ENCODE measurements at regions not wholly inside any gene's neighbourhood (a gene's known extent, or its start where the extent isn't known, plus 50 kb on each side); places are given as distances from the start of the nearest gene placed in this dataset.

GRCh38 chr18:78296166-78296565 is 683.5 kb upstream of the SALL3 start:
- DNase-seq (ENCODE audit: insufficient read length, low spot score), result no peak
- no peak for FAIRE-seq

- DNase-seq (ENCODE audit: insufficient read length, low spot score) (no peak), FAIRE-seq (no peak)
Observed at GRCh38 chr18:78297048-78297447, 682.6 kb upstream of the SALL3 start.

DNA sequence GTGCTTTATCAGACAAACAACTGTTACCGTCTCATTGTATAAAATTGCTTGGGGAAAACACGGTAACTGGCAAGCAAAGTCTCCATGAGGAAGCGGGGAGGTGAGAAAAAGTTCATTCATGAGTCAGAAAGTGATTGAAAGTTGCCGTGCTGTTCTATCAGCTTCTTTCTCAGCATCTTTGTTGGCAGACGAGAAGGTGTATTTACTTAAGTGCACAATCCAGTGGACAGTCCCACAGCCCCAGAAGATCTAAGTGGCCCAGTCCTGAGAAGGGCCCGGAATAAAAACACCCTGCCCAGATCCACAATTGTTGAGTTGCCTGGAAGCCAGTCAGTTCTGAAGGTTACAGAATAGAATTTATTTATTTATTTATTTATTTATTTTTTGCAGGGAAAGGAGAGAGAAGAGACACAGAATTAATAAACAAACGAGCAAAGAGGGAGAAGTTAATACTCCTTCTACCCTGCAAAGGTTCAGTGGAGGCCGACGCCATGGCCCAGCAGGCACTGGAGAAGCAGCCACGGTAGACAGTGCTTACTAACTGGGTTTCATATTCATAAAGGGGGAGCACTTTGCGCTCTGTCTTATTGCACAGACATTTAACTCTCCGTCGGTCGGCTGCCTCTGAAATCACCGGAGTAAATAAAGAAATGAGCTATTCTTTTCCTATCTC is 676.0 kb upstream of the SALL3 start:
- no peak for FAIRE-seq
- DNase-seq (ENCODE audit: insufficient read length, low spot score), result no peak

GRCh38 chr18:78304192-78305164 is 675.1 kb upstream of the SALL3 start:
- FAIRE-seq, result no peak
- no peak for DNase-seq (ENCODE audit: insufficient read length, low spot score)

GRCh38 chr18:78305789-78306188 is 673.8 kb upstream of the SALL3 start:
- FAIRE-seq, result no peak

DNA sequence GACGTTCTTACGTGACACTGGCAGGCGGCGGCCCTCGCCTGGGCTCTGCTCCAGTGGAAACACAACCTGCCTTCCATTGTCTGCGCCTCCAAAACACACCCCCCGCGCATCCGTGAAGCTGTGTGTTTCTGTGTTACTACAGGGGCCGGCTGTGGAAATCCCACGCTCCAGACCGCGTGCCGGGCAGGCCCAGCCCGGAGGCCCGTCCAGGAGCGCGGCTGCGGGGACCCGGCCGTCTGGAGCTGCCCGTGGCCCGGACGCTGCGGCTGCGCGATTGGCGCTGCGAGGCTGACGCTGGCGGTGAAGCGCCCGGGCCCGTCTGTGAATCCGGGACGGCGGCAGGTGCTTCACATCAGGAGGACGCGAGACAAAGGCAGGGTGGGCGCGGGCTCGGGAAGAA is 670.3 kb upstream of the SALL3 start:
- FAIRE-seq (no peak), DNase-seq (ENCODE audit: insufficient read length, low spot score) (no peak)

More at GRCh38 chr18:78305789-78306188, 673.8 kb upstream of the SALL3 start:
- no peak for DNase-seq (ENCODE audit: insufficient read length, low spot score)

DNA sequence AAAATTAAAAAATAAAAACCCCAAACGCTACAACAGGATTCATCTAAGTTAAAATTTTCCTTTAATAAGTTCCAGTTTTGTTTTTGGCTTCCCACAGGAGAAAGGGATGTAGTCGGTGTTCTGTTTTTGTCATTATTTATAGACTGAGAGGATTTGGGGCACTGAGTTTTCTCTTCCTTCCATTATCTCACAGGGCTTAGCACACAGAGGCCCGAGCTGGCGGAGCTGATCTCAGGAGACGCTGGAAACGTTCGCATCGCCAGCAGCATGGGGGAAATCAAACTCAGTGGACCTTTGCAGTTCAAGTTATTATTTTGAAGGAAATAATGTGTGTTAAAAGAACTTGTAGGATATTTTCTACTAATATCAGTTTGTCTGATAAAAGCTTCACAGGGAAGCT is 669.7 kb upstream of the SALL3 start:
- DNase-seq (ENCODE audit: insufficient read length, low spot score) (no peak), FAIRE-seq (no peak)

- DNase-seq (ENCODE audit: insufficient read length, low spot score), result no peak
- FAIRE-seq, result no peak
Observed at GRCh38 chr18:78319264-78319663, 660.4 kb upstream of the SALL3 start.

- FAIRE-seq, result no peak
- DNase-seq (ENCODE audit: insufficient read length, low spot score), result no peak
Observed at GRCh38 chr18:78319961-78320360, 659.7 kb upstream of the SALL3 start.

DNA sequence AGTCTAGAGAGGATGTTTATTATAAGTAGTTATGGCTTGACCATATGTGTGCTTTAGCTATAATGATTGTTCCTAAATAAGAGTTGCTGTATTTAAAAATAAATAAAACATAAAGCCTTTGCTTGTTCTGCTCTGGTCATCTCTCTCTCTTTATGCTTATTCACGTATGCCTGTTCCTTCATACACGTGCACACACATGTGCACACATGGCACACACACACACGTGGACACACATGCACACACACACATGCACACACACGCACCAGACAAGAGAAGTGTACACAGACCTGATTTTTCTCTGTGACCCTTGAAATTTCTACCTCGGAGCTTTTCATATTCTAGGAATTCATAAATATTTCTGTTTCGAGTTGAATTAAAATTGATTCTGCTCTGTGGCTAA is 658.2 kb upstream of the SALL3 start:
- no peak for DNase-seq (ENCODE audit: insufficient read length, low spot score)
- FAIRE-seq, result no peak

DNA sequence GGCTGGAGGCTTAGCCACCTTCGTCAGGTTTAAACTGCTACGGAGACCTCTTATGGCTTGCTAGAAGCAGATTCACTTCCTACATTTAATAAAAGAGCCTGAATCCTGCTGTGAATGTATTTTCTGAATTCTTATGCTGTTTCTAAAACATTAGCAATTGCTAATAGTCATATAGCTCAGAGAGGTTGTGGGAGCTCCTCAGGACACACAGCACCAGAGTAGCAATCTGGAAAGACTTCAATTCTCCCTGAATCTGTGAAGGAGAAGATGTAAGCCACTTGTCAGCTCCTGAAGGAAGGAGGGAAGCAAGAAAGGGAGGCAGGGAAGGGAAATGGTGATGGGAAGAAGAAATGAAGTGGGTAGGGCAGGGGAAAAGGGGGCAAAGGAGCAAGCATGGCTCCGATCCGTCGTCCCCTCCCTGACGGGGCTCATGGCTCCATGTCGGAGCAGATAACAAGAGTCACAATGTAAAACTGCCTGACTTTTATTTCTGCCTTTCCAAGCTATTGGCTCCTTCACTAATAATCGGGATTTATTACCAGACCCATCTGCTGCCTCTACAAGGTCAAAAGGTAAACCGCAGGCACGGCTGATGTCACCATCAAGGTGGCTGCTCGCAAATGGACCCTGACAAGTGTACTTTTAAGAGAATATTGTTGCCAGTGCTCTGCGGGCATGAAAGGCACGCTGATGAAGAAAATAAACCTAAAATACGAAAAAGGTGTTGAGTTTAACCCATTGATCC is 656.0 kb upstream of the SALL3 start:
- FAIRE-seq (no peak), DNase-seq (ENCODE audit: insufficient read length, low spot score) (no peak)

- FAIRE-seq, result no peak
- no peak for DNase-seq (ENCODE audit: insufficient read length, low spot score)
Observed at GRCh38 chr18:78327643-78328042, 652.0 kb upstream of the SALL3 start.

GRCh38 chr18:78330766-78331165 is 648.9 kb upstream of the SALL3 start:
- FAIRE-seq (no peak), DNase-seq (ENCODE audit: insufficient read length, low spot score) (no peak)

- no peak for DNase-seq (ENCODE audit: insufficient read length, low spot score)
- no peak for FAIRE-seq
Observed at GRCh38 chr18:78352910-78353309, 626.7 kb upstream of the SALL3 start.

DNA sequence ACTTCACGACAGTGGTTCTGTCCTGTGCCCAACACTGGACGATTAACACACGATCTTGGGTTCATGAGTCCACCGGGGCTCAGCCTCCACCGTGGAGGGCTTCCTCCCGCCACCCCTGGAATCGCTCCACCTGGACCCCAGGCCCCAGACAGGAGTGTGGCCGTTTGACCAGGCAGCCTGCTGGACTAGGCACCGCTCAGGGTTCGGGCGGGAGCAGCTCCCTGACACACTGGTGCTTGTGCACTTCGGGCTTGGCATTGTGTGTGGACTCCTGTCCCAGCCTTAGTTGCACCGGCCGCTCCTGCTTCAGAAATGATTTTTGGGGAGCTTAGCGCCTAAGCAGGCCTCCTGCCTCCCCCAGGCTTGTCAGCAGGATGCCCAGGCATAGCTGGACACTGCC is 617.4 kb upstream of the SALL3 start:
- FAIRE-seq, result no peak

DNA sequence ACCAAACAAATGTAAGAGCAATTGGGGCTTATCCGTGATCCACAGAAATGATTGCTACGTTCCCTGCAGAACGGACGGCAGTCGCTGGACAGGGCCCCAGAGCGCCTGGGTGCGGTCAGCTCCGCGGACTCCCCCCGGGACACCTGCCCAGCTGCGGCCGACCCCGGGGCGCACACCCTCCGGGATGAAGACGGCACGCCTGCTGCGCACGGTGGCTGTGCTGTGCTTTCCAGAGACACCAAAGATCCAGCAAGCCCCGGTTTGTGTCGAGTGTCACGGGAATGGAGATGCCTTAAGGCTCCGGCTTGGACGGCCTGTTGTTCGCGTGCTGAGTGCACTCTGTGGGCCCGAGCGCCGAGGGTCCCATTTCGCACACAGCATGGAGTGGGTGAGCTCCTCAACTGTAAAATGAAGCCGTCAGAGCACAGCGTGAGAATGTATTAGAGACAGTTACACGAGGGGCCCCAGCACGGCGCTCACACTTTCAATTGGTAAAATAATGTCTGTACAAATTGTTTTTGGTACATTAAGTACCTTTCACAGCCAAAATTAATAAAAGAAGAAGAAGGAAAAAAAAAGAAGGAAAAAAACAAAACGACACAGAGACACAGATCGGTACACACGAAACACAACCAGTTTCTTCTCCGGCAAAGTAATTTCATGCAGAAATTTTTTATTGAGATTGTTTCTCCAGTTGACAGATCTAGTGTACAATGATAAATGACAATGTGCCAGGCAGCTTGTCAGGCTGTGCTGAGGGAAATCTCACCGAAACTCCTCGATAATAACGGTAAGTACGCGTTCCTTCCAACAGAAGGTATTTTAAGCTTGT is 615.8 kb upstream of the SALL3 start:
- no peak for DNase-seq (ENCODE audit: insufficient read length, low spot score)
- no peak for FAIRE-seq

More for the DNA sequence above, 617.4 kb upstream of the SALL3 start:
- no peak for DNase-seq (ENCODE audit: insufficient read length, low spot score)

DNA sequence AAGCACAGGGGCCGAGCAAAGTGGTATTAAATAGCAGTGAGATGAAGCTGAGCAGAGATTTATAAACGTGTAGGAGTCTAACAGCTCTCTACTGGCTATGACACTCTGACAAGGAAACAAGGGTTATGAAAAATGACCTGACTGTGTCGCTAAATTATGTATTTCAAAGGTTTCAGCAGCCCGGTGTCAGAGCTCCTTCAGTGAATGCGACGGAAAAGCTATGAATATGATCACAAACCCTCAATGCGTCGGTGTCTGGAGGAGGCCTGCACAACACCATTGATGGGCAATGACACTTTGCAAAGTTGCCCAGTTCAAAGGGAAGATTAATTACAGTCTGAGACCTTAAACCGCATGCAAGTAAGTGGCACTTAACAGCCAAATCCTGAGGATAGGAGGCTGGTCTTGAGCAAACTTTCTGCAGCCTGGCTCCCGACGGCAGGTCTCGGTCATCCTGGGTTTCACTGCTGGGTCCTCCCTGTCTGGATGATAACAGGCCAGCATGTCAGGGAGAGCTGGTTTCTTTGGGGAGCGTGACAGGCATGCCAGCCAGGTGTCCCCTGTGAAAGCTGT is 615.1 kb upstream of the SALL3 start:
- DNase-seq (ENCODE audit: insufficient read length, low spot score), result no peak
- no peak for FAIRE-seq

DNA sequence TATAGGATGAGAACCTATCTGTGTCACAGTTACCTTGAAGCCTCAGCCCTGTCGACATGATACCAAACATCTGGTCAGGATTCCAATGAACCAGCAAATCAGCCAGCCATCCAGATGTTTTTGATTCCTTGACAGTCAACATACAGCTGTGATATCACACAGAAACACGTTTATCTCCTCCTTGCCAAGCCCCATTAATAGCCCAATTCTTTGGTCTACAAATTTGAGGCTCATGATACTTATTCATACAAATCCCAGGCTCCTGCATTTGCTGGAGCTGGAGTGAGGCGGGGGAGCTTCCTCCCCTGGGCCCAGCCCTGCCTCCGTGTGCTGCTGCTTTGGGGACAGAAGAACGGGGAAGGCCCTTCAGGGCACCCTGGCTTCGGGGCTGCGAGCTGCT is 611.6 kb upstream of the SALL3 start:
- FAIRE-seq, result no peak
- DNase-seq (ENCODE audit: insufficient read length, low spot score), result no peak

GRCh38 chr18:78368726-78369125 is 610.9 kb upstream of the SALL3 start:
- no peak for FAIRE-seq
- no peak for DNase-seq (ENCODE audit: insufficient read length, low spot score)

DNA sequence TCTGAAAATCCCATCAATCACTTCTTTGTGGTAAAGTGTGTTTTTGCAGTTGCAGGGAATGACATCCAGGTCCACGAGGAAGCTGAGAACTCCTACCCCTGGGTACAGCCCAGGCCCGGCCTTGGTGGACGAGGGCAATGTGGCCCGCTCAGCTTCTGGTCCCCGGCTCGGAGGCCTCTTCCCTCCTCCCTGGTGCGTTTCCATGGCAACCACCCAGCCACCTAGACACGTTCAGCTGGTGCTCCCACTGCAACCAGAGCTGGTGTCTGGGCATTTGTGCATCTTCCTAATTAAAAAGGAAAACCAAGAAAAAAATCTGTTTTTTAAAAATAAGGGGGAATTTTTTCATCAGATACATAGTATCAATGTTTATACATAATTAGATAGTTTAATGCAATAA is 603.6 kb upstream of the SALL3 start:
- DNase-seq (ENCODE audit: insufficient read length, low spot score) (no peak), FAIRE-seq (no peak)
